ENCODE measurements at regions not wholly inside any gene's neighbourhood (a gene's known extent, or its start where the extent isn't known, plus 50 kb on each side); places are given as distances from the start of the nearest gene placed in this dataset.

DNA sequence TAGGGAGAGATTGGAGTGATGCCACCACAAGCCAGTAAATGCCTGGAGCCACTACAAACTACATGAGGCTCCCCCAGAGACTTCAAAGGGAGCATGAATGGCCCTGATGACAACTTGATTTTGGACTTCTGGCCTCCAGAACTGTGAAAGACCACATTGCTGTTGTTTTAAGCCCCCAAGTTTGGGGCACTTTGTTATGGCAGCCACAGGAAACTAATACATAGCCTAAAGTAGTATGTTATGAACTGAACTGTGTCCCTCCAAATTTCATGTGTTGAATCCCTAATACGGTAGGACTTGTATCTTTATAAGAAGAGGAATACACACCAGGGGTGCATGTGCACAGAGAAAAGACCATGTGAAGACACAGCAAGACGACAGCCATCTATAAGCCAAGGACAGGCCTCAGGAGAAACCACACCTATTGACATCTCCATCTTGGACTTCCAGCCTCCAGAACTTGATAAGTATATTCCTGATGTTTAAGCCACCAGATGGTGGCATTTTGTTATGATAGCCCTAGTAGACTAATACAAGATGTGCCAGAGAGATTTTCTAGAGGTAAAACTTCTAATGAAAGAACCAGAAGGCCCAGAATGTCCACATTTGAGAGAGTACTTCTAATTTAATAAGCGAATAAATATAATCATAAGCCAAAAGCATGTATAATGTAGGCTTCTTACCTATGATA is 127.1 kb upstream of the BMP4 start:
- TF ChIP-seq EZH2 (IDR thresholded peaks at IDR 0.05; ENCODE audit: insufficient read depth, poor library complexity, severe bottlenecking) (no peak), EZH2phosphoT487 (IDR thresholded peaks at IDR 0.05; ENCODE audit: insufficient read depth, low read depth) (no peak)

Data from GM23248 (cell line).